ENCODE measurements at regions not wholly inside any gene's neighbourhood (a gene's known extent, or its start where the extent isn't known, plus 50 kb on each side); places are given as distances from the start of the nearest gene placed in this dataset.

DNA sequence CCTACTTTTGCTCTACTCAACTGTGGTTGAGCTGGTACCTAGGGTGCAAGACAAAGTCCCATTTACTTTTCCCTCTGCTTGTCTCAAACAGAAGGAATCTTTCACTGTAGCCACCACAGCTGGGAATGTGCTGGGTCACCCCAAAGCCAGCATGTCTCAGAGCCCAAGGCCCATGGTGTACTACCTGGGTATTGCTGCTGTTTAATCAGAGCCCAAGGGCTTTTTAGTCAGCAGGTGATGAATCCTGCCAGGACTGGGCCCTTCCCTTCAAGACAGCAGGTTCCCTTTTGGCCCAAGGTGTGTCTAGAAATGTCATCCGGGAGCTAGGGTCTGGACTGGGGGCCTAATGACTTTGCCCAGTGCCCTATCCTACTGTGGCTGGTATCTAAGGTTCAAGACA lies 249.8 kb downstream of the HDGFL1 start:
- Histone ChIP-seq H3K4me2 (ENCODE audit: low read depth, low read length) (no peak overlapping the region), H3K79me1 (ENCODE audit: low read depth in 1 of 2, low read length in 2 of 2) (no peaks in the 10 kb centered on the region), H3K9me3 (ENCODE audit: control insufficient read depth, insufficient read depth, low read length) (no peaks in the 10 kb centered on the region; the same call in 1 of the 2 replicates), H3K18ac (ENCODE audit: low read depth, low read length) (no peak overlapping the region), H2BK5ac (ENCODE audit: low read depth, low read length, poor library complexity, severe bottlenecking) (no peak overlapping the region), H3K4me1 (ENCODE audit: control insufficient read depth, insufficient read depth, low read length) (no peaks in the 10 kb centered on the region), H2BK20ac (ENCODE audit: low read depth, low read length) (no peak overlapping the region), H3K23ac (ENCODE audit: low read depth, low read length) (no peak overlapping the region), H3K27ac (ENCODE audit: insufficient read depth, low read length) (no peak overlapping the region), H2AK9ac (replicated peaks; ENCODE audit: low read depth, low read length, poor library complexity) (no peak overlapping the region), H2AFZ (replicated peaks; ENCODE audit: low read length, poor library complexity) (no peak overlapping the region), H3K9me1 (ENCODE audit: insufficient read depth, low read length) (no peaks in the 10 kb centered on the region), H4K20me1 (ENCODE audit: insufficient read depth, low read length) (no peaks in the 10 kb centered on the region), H3K27me3 (ENCODE audit: control insufficient read depth, insufficient read depth, low read length) (no peaks in the 10 kb centered on the region), H3K36me3 (ENCODE audit: control insufficient read depth, insufficient read depth, low read length) (no peaks in the 10 kb centered on the region), H3K14ac (replicated peaks; ENCODE audit: low read depth, low read length) (no peak overlapping the region), H2BK15ac (ENCODE audit: low read depth, low read length) (no peak overlapping the region), H3K4me3 (ENCODE audit: insufficient read depth, low read depth, low read length) (no peak overlapping the region), H3K9ac (ENCODE audit: low read depth, low read length) (no peak overlapping the region), H3K4ac (ENCODE audit: low read depth, low read length) (no peak overlapping the region), H4K8ac (ENCODE audit: low read depth in 2 of 2, low read length in 2 of 2) (no peak overlapping the region), H2AK5ac (ENCODE audit: low read depth, low read length) (no peak overlapping the region; the same call in 1 of the 2 replicates), H4K5ac (ENCODE audit: low read depth, low read length) (no peak overlapping the region), H2BK120ac (ENCODE audit: low read depth, low read length) (no peak overlapping the region), H4K91ac (ENCODE audit: insufficient read depth, low read depth, low read length) (no peak overlapping the region), H3K56ac (ENCODE audit: extremely low read depth, insufficient read depth, low read length) (no peak overlapping the region)
- BruUV-seq (replicated peaks): no TSS peak
- WGBS, 2 experiments (ENCODE audit: extremely low coverage in 2 of 2, insufficient read length in 1 of 2): no CpG with 5 or more reads among the region's 1 CpG
- CTCF ChIA-PET: no interaction called here
- TF ChIP-seq POLR2A (IDR thresholded peaks at IDR 0.05; ENCODE audit: low read depth, low read length) (no peak), RAD21 (IDR thresholded peaks at IDR 0.05; ENCODE audit: low read length) (no peak), FOS (IDR thresholded peaks at IDR 0.05; ENCODE audit: low read depth, low read length) (no peak)
- in situ Hi-C loops (cut with MboI; ENCODE audit: low sequenced_read_pairs) (no loop called here), dilution Hi-C loops (cut with HindIII; ENCODE audit: low sequenced_read_pairs, unreplicated experiment) (no loop called here), intact Hi-C loops (cut with micrococcal nuclease) (no loop called here)
- POLR2A ChIA-PET (ENCODE audit: unreplicated experiment): no interaction called here
- DNase-seq (no peak), ATAC-seq (ENCODE audit: low read depth) (no peak)
